ENCODE measurements at regions not wholly inside any gene's neighbourhood (a gene's known extent, or its start where the extent isn't known, plus 50 kb on each side); places are given as distances from the start of the nearest gene placed in this dataset.

- TF ChIP-seq, protein P1, sequence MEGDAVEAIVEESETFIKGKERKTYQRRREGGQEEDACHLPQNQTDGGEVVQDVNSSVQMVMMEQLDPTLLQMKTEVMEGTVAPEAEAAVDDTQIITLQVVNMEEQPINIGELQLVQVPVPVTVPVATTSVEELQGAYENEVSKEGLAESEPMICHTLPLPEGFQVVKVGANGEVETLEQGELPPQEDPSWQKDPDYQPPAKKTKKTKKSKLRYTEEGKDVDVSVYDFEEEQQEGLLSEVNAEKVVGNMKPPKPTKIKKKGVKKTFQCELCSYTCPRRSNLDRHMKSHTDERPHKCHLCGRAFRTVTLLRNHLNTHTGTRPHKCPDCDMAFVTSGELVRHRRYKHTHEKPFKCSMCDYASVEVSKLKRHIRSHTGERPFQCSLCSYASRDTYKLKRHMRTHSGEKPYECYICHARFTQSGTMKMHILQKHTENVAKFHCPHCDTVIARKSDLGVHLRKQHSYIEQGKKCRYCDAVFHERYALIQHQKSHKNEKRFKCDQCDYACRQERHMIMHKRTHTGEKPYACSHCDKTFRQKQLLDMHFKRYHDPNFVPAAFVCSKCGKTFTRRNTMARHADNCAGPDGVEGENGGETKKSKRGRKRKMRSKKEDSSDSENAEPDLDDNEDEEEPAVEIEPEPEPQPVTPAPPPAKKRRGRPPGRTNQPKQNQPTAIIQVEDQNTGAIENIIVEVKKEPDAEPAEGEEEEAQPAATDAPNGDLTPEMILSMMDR (IDR thresholded peaks at IDR 0.05): no peak
- TF ChIP-seq POLR2A (IDR thresholded peaks at IDR 0.05): no peak
Observed at GRCh38 chr3:80472961-80473360, 705.2 kb upstream of the ROBO1 start.

Data from heart left ventricle (tissue), 13 donors.